Natural killer cell (primary cell): ENCODE measurements at regions not wholly inside any gene's neighbourhood (a gene's known extent, or its start where the extent isn't known, plus 50 kb on each side); places are given as distances from the start of the nearest gene placed in this dataset.

ENCODE experiments used
- ATAC-seq, 3 donors: fragments of 150-1000 bp in 2 of 3; fragments of 200-7000 bp in 1 of 3; cut with Tn5 transposase; 1 replicate in 1 of 3; 2 replicates in 2 of 3; pipeline ENCODE4 v1.10.0; 2021; ENCODE audit warnings: mild to moderate bottlenecking in 2 of 3, moderate library complexity in 2 of 3
- DNase-seq, 2 donors: peaks; one replicate each; pipeline versions ENCODE4 v3.0.0 to v3.0.0-alpha.2; 2013 to 2021; ENCODE audit warnings: mixed read lengths in 1 of 2
- H3K27ac ChIP-seq: one replicate; pipeline ENCODE4 v1.5.1; 2013; ENCODE audit warnings: mild to moderate bottlenecking, low read length
- H3K27me3 ChIP-seq: one replicate; pipeline ENCODE4 v1.6.1; 2013; ENCODE audit warnings: low read length; ENCODE audit not compliant: control insufficient read depth, insufficient read depth
- H3K36me3 ChIP-seq: one replicate; pipeline ENCODE4 v1.6.1; 2013; ENCODE audit warnings: low read length; ENCODE audit not compliant: control insufficient read depth, insufficient read depth
- H3K4me1 ChIP-seq: one replicate; pipeline ENCODE4 v1.6.1; 2013; ENCODE audit warnings: low read length; ENCODE audit not compliant: control insufficient read depth, insufficient read depth
- H3K4me3 ChIP-seq: one replicate; pipeline ENCODE4 v1.5.1; 2013; ENCODE audit warnings: low read length
- H3K9me3 ChIP-seq: one replicate; pipeline ENCODE4 v1.6.1; 2013; ENCODE audit warnings: low read length; ENCODE audit not compliant: control insufficient read depth, insufficient read depth
- H3K27ac Mint-ChIP-seq, 2 donors: one replicate each; pipeline ENCODE4 v1.8.0; 2022; ENCODE audit warnings: mild to moderate bottlenecking in 2 of 2, mixed read lengths in 2 of 2, moderate library complexity in 1 of 2
- H3K27me3 Mint-ChIP-seq, 2 donors: one replicate each; pipeline ENCODE4 v1.8.0; 2022; ENCODE audit warnings: low read depth in 2 of 2, mixed read lengths in 2 of 2
- H3K36me3 Mint-ChIP-seq: one replicate; pipeline ENCODE4 v1.8.0; 2022; ENCODE audit warnings: mixed read lengths
- H3K4me1 Mint-ChIP-seq, 2 donors: one replicate each; pipeline ENCODE4 v1.8.0; 2022; ENCODE audit warnings: mixed read lengths in 2 of 2
- H3K4me3 Mint-ChIP-seq: one replicate; pipeline ENCODE4 v1.8.0; 2022; ENCODE audit warnings: mild to moderate bottlenecking, moderate library complexity, mixed read lengths
- H3K9me3 Mint-ChIP-seq, 2 donors: one replicate each; pipeline ENCODE4 v1.8.0; 2022; ENCODE audit warnings: mixed read lengths in 2 of 2
- CTCF ChIP-seq: fragments of 200-600 bp; IDR thresholded peaks from one replicate; pipeline ENCODE4 v1.8.0; 2022; ENCODE audit warnings: antibody characterized with exemption
- WGBS: methylation state at CpG from one replicate; pipeline ENCODE4 v1.1.7; 2013; ENCODE audit warnings: missing lambda C conversion rate; ENCODE audit not compliant: insufficient coverage; 5-methylcytosine and 5-hydroxymethylcytosine counted together
- intact Hi-C: fragments of 100-400 bp; cut with micrococcal nuclease; formaldehyde crosslinking; loops from one replicate; pipeline ENCODE4 v1.14.2; 2022

GRCh38 chr4:147401221-147401620 is 79.7 kb upstream of the EDNRA start:
- H3K27me3 Mint-ChIP-seq: no peaks in the 10 kb centered on the region

GRCh38 chr4:147407261-147408045 is 73.4 kb upstream of the EDNRA start:
- no peaks in the 10 kb centered on the region for H3K4me1 ChIP-seq
- H3K4me3 Mint-ChIP-seq: no peak overlapping the region
- H3K27ac Mint-ChIP-seq: no peak overlapping the region
- H3K4me1 Mint-ChIP-seq: no peaks in the 10 kb centered on the region
- H3K27me3 ChIP-seq: no peaks in the 10 kb centered on the region
- no peak for TF ChIP-seq CTCF
- intact Hi-C loops: no loop called here
- H3K36me3 ChIP-seq: no peaks in the 10 kb centered on the region
- ATAC-seq (no peak), DNase-seq (no peak)
- H3K27me3 Mint-ChIP-seq: no peaks in the 10 kb centered on the region
- H3K9me3 Mint-ChIP-seq: peaks cover 7 to 14% of the 10 kb centered on the region in 2 donors
- no peaks in the 10 kb centered on the region for H3K36me3 Mint-ChIP-seq
- no peak overlapping the region for H3K27ac ChIP-seq
- H3K9me3 ChIP-seq: no peaks in the 10 kb centered on the region
- no peak overlapping the region for H3K4me3 ChIP-seq
- 40% methylated on average over 5 of the region's 5 CpGs for WGBS

More at GRCh38 chr4:147401221-147401620, 79.7 kb upstream of the EDNRA start:
- Histone ChIP-seq H3K36me3 (no peaks in the 10 kb centered on the region), H3K9me3 (no peaks in the 10 kb centered on the region), H3K27ac (no peak overlapping the region), H3K27me3 (no peaks in the 10 kb centered on the region), H3K4me1 (no peaks in the 10 kb centered on the region), H3K4me3 (no peak overlapping the region)
- H3K36me3 Mint-ChIP-seq: no peaks in the 10 kb centered on the region
- no peak for DNase-seq
- 69% methylated on average over 5 of the region's 5 CpGs for WGBS
- no peak overlapping the region for H3K27ac Mint-ChIP-seq
- intact Hi-C loops: no loop called here
- peaks cover 4 to 10% of the 10 kb centered on the region in 2 donors for H3K9me3 Mint-ChIP-seq
- no peak for TF ChIP-seq CTCF
- H3K4me3 Mint-ChIP-seq: no peak overlapping the region
- H3K4me1 Mint-ChIP-seq: no peaks in the 10 kb centered on the region
- no peak for ATAC-seq

GRCh38 chr4:147408189-147408588 is 72.7 kb upstream of the EDNRA start:
- Mint-ChIP-seq H3K9me3 (peaks cover 7 to 14% of the 10 kb centered on the region in 2 donors), H3K36me3 (no peaks in the 10 kb centered on the region), H3K4me1 (no peaks in the 10 kb centered on the region), H3K27me3 (no peaks in the 10 kb centered on the region), H3K27ac (no peak overlapping the region), H3K4me3 (no peak overlapping the region)
- H3K9me3 ChIP-seq: no peaks in the 10 kb centered on the region
- no peaks in the 10 kb centered on the region for H3K4me1 ChIP-seq
- no peak overlapping the region for H3K27ac ChIP-seq
- intact Hi-C loops: no loop called here
- no peaks in the 10 kb centered on the region for H3K27me3 ChIP-seq
- TF ChIP-seq CTCF: no peak
- no peaks in the 10 kb centered on the region for H3K36me3 ChIP-seq
- no peak overlapping the region for H3K4me3 ChIP-seq
- no peak for DNase-seq
- no peak for ATAC-seq

- H3K4me3 Mint-ChIP-seq: no peak overlapping the region
- Histone ChIP-seq H3K9me3 (no peaks in the 10 kb centered on the region), H3K4me1 (no peaks in the 10 kb centered on the region), H3K4me3 (no peak overlapping the region), H3K27ac (no peak overlapping the region), H3K27me3 (no peaks in the 10 kb centered on the region), H3K36me3 (no peaks in the 10 kb centered on the region)
- no peaks in the 10 kb centered on the region for H3K36me3 Mint-ChIP-seq
- H3K4me1 Mint-ChIP-seq: no peaks in the 10 kb centered on the region
- H3K27ac Mint-ChIP-seq: no peak overlapping the region
- peaks cover 7 to 11% of the 10 kb centered on the region in 2 donors for H3K9me3 Mint-ChIP-seq
- no peak for TF ChIP-seq CTCF
- DNase-seq (no peak), ATAC-seq (no peak)
- no peaks in the 10 kb centered on the region for H3K27me3 Mint-ChIP-seq
- WGBS: 64% methylated on average over 2 of the region's 2 CpGs
- intact Hi-C loops: no loop called here
Observed at GRCh38 chr4:147409350-147409749, 71.5 kb upstream of the EDNRA start.
